IPS-20b (cell line): ENCODE measurements at regions not wholly inside any gene's neighbourhood (a gene's known extent, or its start where the extent isn't known, plus 50 kb on each side); places are given as distances from the start of the nearest gene placed in this dataset.
"Not testable (repeated sequence)": the region's sequence is repeated elsewhere in the genome, so short reads cannot be mapped to it uniquely, and the experiment has no call there.

Source experiments
- H3K27ac ChIP-seq: one replicate; pipeline ENCODE4 v1.5.1; 2013; ENCODE audit warnings: low read length
- H3K27me3 ChIP-seq: 2 replicates; pipeline ENCODE4 v1.6.1; 2013; ENCODE audit warnings: mild to moderate bottlenecking, low read length, inconsistent platforms; ENCODE audit not compliant: insufficient read depth
- H3K36me3 ChIP-seq: 2 replicates; pipeline ENCODE4 v1.6.1; 2013; ENCODE audit warnings: low read depth, mild to moderate bottlenecking, inconsistent platforms, low read length, moderate library complexity; ENCODE audit not compliant: insufficient read depth
- H3K4me1 ChIP-seq: 2 replicates; pipeline ENCODE4 v1.6.1; 2013; ENCODE audit warnings: mild to moderate bottlenecking, control low read depth, inconsistent platforms, low read length, moderate library complexity; ENCODE audit not compliant: insufficient read depth
- H3K4me3 ChIP-seq: 2 replicates; pipeline ENCODE4 v1.5.1; 2013; ENCODE audit warnings: mild to moderate bottlenecking, low read length, inconsistent platforms
- H3K9ac ChIP-seq: 2 replicates; pipeline ENCODE4 v1.6.1; 2013; ENCODE audit warnings: low read depth, mild to moderate bottlenecking, inconsistent platforms, low read length, moderate library complexity
- H3K9me3 ChIP-seq: 2 replicates; pipeline ENCODE4 v1.6.1; 2013; ENCODE audit warnings: mild to moderate bottlenecking, low read depth, low read length, inconsistent platforms; ENCODE audit not compliant: insufficient read depth

DNA sequence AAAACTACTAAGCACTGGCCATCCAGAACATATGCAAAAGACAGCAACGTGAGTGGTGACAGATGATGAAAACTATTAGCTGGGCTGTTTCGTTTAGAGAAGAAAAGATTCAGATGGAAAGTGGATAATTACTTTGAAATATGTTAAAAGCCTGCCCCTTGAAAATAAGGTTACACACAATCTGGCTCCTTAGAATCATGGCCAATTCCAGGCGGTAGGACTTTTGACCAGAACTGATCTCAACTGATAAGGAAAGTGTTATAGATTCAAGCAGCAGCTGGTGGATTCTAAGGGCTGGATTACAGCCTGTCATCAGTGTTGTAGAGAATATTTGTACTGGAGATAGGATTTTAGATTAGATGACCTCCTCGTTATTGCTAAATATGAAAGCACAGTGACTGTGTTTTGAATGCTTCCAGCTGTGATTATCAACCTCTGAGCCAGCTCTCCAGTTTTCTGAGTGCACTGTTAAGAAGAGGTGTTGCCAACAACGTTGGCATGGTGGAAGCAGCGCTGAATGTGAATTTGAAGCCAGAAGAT lies 75.1 kb downstream of the KBTBD2 start:
- H3K4me3 ChIP-seq, H3K27ac ChIP-seq, H3K36me3 ChIP-seq, H3K9ac ChIP-seq, H3K9me3 ChIP-seq, H3K27me3 ChIP-seq, H3K4me1 ChIP-seq: not testable (repeated sequence)

- H3K4me3 ChIP-seq, H3K36me3 ChIP-seq, H3K27me3 ChIP-seq, H3K27ac ChIP-seq, H3K9ac ChIP-seq, H3K4me1 ChIP-seq, H3K9me3 ChIP-seq: not testable (repeated sequence)
Observed at GRCh38 chr7:32814779-32815178, 76.8 kb downstream of the KBTBD2 start.

DNA sequence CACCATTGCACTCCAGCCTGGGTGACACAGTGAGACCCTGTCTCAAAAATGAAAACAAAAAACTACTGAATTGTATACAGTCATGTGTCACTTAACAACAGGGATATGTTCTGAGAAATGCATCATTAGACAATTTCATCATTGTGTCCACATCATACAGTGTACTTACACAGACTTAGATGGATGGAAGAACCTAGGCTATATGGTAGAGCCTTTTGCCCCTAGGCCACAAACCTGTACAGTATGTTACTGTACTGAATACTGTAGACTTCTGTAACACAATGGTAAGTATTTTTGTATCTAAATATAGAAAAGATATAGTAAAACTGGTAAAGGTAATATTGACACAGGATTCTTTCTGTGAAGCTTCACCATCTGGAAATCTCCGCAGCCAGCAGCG lies 81.7 kb downstream of the KBTBD2 start:
- no peaks in the 10 kb centered on the region for H3K27me3 ChIP-seq
- no peak overlapping the region for H3K4me3 ChIP-seq
- H3K4me1 ChIP-seq, result no peaks in the 10 kb centered on the region
- no peak overlapping the region for H3K27ac ChIP-seq
- no peaks in the 10 kb centered on the region for H3K36me3 ChIP-seq
- no peaks in the 10 kb centered on the region for H3K9me3 ChIP-seq
- no peak overlapping the region for H3K9ac ChIP-seq

DNA sequence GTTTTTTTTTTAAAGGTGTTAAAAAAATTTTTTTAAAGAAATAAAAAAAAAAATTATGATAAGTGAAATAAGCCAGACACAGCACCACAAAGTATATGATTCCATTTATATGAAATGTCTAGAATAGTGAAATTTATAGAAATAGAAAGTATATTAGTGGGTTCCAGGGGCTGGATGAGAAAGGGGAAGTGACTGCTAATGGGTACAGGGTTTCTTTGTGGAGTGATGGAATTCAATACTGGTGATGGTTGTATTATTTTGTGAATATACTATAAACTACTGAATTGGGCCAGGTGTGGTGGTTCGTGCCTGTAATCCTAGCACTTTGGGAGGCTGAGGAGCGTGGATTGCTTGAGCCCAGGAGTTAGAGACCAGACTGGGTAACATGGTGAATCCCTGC lies 82.2 kb downstream of the KBTBD2 start:
- Histone ChIP-seq H3K4me1 (no peaks in the 10 kb centered on the region), H3K27ac (no peak overlapping the region), H3K36me3 (no peaks in the 10 kb centered on the region), H3K27me3 (no peaks in the 10 kb centered on the region), H3K4me3 (no peak overlapping the region), H3K9me3 (no peaks in the 10 kb centered on the region), H3K9ac (no peak overlapping the region)

GRCh38 chr7:32803406-32804141 lies 88.0 kb downstream of the KBTBD2 start:
- H3K9ac ChIP-seq, result no peak overlapping the region
- no peak overlapping the region for H3K27ac ChIP-seq
- peaks cover 22% of the 10 kb centered on the region for H3K9me3 ChIP-seq
- no peaks in the 10 kb centered on the region for H3K4me1 ChIP-seq
- no peaks in the 10 kb centered on the region for H3K36me3 ChIP-seq
- no peaks in the 10 kb centered on the region for H3K27me3 ChIP-seq
- H3K4me3 ChIP-seq, result no peak overlapping the region

DNA sequence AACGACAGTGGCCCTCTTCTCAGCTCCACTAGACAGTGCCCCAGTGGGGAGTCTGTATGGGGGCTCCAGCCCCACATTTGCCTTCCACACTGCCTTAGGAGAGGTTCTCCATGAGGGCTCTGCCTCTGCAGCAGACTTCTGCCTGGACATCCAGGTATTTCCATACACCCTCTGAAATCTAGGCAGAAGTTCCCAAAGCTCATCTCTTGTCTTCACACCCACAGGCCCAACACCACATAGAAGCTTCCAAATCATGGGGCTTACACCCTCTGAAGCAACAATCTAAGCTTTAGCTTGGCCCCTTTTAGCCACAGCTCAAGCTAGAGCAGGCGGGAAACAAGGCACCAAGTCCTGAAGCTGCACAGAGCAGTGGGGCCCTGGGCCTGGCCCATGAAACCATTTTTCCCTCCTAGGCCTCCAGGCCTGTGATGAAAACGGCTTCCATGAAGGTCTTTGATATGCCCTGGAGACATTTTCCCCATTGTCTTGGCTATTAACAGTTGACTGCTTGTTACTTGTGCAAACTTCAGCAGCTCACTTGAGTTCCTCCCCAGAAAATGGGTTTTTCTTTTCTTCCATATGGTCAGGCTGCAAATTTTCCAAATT lies 89.2 kb downstream of the KBTBD2 start:
- H3K4me3 ChIP-seq, result no peak overlapping the region
- no peak overlapping the region for H3K27ac ChIP-seq
- H3K36me3 ChIP-seq, result no peaks in the 10 kb centered on the region
- no peaks in the 10 kb centered on the region for H3K27me3 ChIP-seq
- no peaks in the 10 kb centered on the region for H3K4me1 ChIP-seq
- peaks cover 22% of the 10 kb centered on the region for H3K9me3 ChIP-seq
- no peak overlapping the region for H3K9ac ChIP-seq

DNA sequence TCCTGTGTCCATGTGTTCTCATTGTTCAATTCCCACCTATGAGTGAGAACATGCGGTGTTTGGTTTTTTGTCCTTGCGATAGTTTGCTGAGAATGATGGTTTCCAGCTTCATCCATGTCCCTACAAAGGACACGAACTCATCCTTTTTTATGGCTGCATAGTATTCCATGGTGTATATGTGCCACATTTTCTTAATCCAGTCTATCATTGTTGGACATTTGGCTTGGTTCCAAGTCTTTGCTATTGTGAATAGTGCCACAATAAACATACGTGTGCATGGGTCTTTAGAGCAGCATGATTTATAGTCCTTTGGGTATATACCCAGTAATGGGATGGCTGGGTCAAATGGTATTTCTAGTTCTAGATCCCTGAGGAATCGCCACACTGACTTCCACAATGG lies 98.5 kb downstream of the KBTBD2 start:
- not testable (repeated sequence) for H3K27ac ChIP-seq

GRCh38 chr7:32790766-32791430 lies 100.7 kb downstream of the KBTBD2 start:
- H3K27me3 ChIP-seq, H3K9me3 ChIP-seq, H3K4me1 ChIP-seq, H3K9ac ChIP-seq, H3K27ac ChIP-seq, H3K36me3 ChIP-seq, H3K4me3 ChIP-seq: not testable (repeated sequence)

More for the DNA sequence above, 98.5 kb downstream of the KBTBD2 start:
- H3K4me3 ChIP-seq, H3K9ac ChIP-seq, H3K9me3 ChIP-seq, H3K4me1 ChIP-seq, H3K27me3 ChIP-seq, H3K36me3 ChIP-seq: not testable (repeated sequence)

DNA sequence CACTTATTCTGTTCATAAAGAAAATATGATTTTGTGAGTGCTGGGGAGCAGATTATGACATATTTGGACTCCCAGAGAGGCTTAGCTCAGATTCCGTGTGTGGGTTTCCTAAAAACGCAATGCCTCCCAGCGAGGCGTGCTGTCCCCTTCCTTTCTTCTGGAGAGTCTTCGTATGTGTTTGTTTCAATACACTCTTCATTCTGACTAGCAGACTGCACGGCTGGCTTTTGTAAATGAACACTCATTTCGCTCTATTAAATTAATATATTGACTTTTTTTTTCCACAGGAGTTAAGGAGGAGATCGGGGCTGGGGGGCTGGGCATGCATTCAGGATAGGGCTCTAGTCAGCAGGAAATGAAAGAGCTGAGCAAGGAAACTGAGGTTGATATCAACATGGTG lies 102.3 kb downstream of the KBTBD2 start:
- H3K9ac ChIP-seq, H3K36me3 ChIP-seq, H3K27me3 ChIP-seq, H3K4me3 ChIP-seq, H3K27ac ChIP-seq, H3K9me3 ChIP-seq, H3K4me1 ChIP-seq: not testable (repeated sequence)

GRCh38 chr7:32788174-32788573 lies 103.4 kb downstream of the KBTBD2 start:
- not testable (repeated sequence) for H3K36me3 ChIP-seq, H3K9ac ChIP-seq, H3K9me3 ChIP-seq, H3K27ac ChIP-seq, H3K4me3 ChIP-seq, H3K4me1 ChIP-seq, H3K27me3 ChIP-seq

DNA sequence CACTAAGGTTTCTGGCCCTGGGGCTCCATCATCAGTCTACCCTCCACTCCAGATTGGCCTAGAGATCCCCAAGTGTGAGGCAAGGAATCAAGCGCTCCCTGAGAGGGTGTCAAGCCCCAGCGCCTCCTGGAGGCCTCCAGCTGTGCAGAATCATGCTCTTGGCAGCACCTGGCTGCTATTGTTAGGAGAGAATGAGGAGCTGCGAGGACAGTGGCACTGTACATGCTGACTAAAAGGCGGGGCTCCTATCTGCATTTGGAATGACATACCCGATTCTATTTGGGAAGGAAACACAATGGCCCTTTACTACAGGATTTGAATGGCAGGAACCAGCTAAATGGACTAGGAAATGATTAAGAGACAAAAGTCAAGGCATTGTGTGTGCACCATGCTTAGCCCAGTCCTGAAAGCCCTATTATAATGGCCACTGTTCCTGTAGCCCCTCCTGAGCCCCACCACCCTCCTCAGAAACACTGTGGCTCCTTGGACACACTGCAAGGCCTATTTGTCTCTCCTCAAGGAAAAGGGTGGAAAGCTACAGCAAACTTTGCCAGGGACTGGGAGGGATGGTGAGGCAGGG lies 106.1 kb downstream of the KBTBD2 start:
- H3K4me1 ChIP-seq, H3K9me3 ChIP-seq, H3K4me3 ChIP-seq, H3K9ac ChIP-seq, H3K36me3 ChIP-seq, H3K27ac ChIP-seq, H3K27me3 ChIP-seq: not testable (repeated sequence)

DNA sequence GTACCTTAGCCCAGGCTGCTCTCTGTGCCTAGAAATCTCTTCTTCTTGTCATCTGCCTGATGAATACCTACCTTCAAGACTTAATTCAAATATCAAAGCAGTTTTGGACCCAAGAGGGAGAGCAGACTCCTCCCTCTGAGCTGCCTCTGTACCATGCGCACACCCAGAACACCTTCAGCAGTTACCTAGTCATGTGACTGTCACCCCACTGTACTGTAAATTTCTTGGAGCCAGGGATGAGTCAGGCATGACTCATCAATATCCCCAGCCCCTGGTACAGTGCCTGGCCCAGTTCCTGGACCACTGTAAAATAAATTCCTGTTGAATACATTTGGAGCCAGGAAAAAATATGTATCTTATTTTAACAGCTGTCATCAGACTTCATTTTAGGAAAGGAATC lies 111.7 kb downstream of the KBTBD2 start:
- H3K4me1 ChIP-seq, result not testable (repeated sequence)

More for the DNA sequence above, 111.7 kb downstream of the KBTBD2 start:
- H3K36me3 ChIP-seq, H3K9me3 ChIP-seq, H3K27ac ChIP-seq, H3K27me3 ChIP-seq, H3K9ac ChIP-seq, H3K4me3 ChIP-seq: not testable (repeated sequence)
